NCI-H1694 (cell line): ENCODE measurements at regions not wholly inside any gene's neighbourhood (a gene's known extent, or its start where the extent isn't known, plus 50 kb on each side); places are given as distances from the start of the nearest gene placed in this dataset.
"Not testable (repeated sequence)": the region's sequence is repeated elsewhere in the genome, so short reads cannot be mapped to it uniquely, and the experiment has no call there.

ENCODE experiments used
- DNase-seq: peaks from one replicate; lab custom pipeline; 2025; lab: John Stamatoyannopoulos, UW

- no peak for DNase-seq
These were observed 123.2 kb upstream of the CACNA2D1 start for GRCh38 chr7:82566752-82567151.

GRCh38 chr7:82562716-82563404, 119.3 kb upstream of the CACNA2D1 start:
- DNase-seq: no peak

GRCh38 chr7:82559193-82559805, 115.7 kb upstream of the CACNA2D1 start:
- peak; percentile 95 for DNase-seq

GRCh38 chr7:82549616-82550285, 106.2 kb upstream of the CACNA2D1 start:
- no peak for DNase-seq

GRCh38 chr7:82548141-82548688, 104.6 kb upstream of the CACNA2D1 start:
- no peak for DNase-seq

GRCh38 chr7:82542665-82543064, 99.1 kb upstream of the CACNA2D1 start:
- no peak for DNase-seq

GRCh38 chr7:82539969-82540368, 96.4 kb upstream of the CACNA2D1 start:
- DNase-seq: no peak

- DNase-seq: no peak
These were observed 91.1 kb upstream of the CACNA2D1 start for GRCh38 chr7:82534684-82535083.

GRCh38 chr7:82530361-82530760, 86.8 kb upstream of the CACNA2D1 start:
- no peak for DNase-seq

GRCh38 chr7:82528577-82529310, 85.2 kb upstream of the CACNA2D1 start:
- no peak for DNase-seq

GRCh38 chr7:82527851-82528250, 84.3 kb upstream of the CACNA2D1 start:
- DNase-seq: no peak

- DNase-seq: no peak
These were observed 78.4 kb upstream of the CACNA2D1 start for GRCh38 chr7:82521906-82522445.

GRCh38 chr7:82517050-82517449, 73.5 kb upstream of the CACNA2D1 start:
- no peak for DNase-seq

- DNase-seq: no peak
These were observed 68.0 kb upstream of the CACNA2D1 start for GRCh38 chr7:82511542-82511941.

- DNase-seq: no peak
These were observed 64.5 kb upstream of the CACNA2D1 start for GRCh38 chr7:82507976-82508677.

- DNase-seq: no peak
These were observed 63.9 kb upstream of the CACNA2D1 start for GRCh38 chr7:82507365-82507975.

- no peak for DNase-seq
These were observed 63.1 kb upstream of the CACNA2D1 start for GRCh38 chr7:82506702-82507101.

GRCh38 chr7:82506208-82506607, 62.6 kb upstream of the CACNA2D1 start:
- no peak for DNase-seq

GRCh38 chr7:82501346-82501745, 57.8 kb upstream of the CACNA2D1 start:
- no peak for DNase-seq

- not testable (repeated sequence) for DNase-seq
These were observed 56.0 kb upstream of the CACNA2D1 start for GRCh38 chr7:82499546-82499945.

- DNase-seq: no peak
These were observed 50.8 kb upstream of the CACNA2D1 start for GRCh38 chr7:82494420-82494819.
